GM12891 (cell line): ENCODE measurements at regions not wholly inside any gene's neighbourhood (a gene's known extent, or its start where the extent isn't known, plus 50 kb on each side); places are given as distances from the start of the nearest gene placed in this dataset.

ENCODE experiments used
- PAX5 ChIP-seq: IDR thresholded peaks from 2 replicates; pipeline ENCODE4 v1.6.1; 2011; ENCODE audit warnings: low read length, moderate library complexity, mild to moderate bottlenecking; ENCODE audit not compliant: insufficient read depth, severe bottlenecking
- POLR2A ChIP-seq: IDR thresholded peaks from 2 replicates; pipeline ENCODE4 v1.6.1; 2011; ENCODE audit warnings: low read depth, low read length, control low read depth
- POLR2AphosphoS5 ChIP-seq: IDR thresholded peaks from 2 replicates; pipeline ENCODE4 v1.6.1; 2011; ENCODE audit warnings: low read depth, low read length, control low read depth
- POU2F2 ChIP-seq: IDR thresholded peaks from 2 replicates; pipeline ENCODE4 v1.6.1; 2011; ENCODE audit warnings: low read depth, mild to moderate bottlenecking, control low read depth, low read length, moderate library complexity
- SPI1 ChIP-seq: IDR thresholded peaks from 2 replicates; pipeline ENCODE4 v1.6.1; 2011; ENCODE audit warnings: low read depth, low read length, control low read depth
- TAF1 ChIP-seq: IDR thresholded peaks from 2 replicates; pipeline ENCODE4 v1.6.1; 2011; ENCODE audit warnings: low read depth, low read length, control low read depth

DNA sequence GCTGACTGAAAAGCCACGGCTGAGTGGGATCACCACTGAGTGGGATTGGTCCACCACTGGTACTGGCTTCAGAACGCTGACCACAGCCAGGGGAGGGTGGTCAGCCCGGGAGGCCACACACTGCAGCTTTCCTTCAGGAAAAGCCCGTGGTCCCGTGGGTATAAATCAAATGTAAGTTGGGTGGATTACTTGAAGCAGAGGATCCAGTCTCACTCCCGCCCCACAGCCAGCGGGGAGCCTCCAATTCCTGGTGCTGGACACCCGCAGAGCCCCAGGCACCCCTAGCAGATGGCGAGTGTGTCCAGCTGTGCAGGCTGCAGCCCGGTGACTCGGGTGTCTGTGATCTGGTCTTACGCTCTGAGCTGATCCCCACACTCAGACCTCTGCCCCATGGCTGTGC, 231.1 kb upstream of the ZNF32 start:
- TF ChIP-seq POLR2A: no peak
- no peak for TF ChIP-seq POLR2AphosphoS5
- no peak for TF ChIP-seq TAF1
- TF ChIP-seq SPI1: no peak
- no peak for TF ChIP-seq POU2F2
- TF ChIP-seq PAX5: no peak
